IMR-90 (cell line): ENCODE measurements at regions not wholly inside any gene's neighbourhood (a gene's known extent, or its start where the extent isn't known, plus 50 kb on each side); places are given as distances from the start of the nearest gene placed in this dataset.

Experiments used
- ATAC-seq: fragments of 200-7000 bp; cut with Tn5 transposase; 2 replicates; pipeline ENCODE4 v1.9.1; 2020; ENCODE audit warnings: low read depth, mild to moderate bottlenecking, moderate library complexity
- BruUV-seq: library from RNA; stranded (reverse); fragments of 400-500 nt; replicated peaks from 2 replicates; lab custom pipeline; 2021; lab: Mats Ljungman, UMichigan
- CTCF ChIA-PET: fragments of 300-600 bp; formaldehyde crosslinking; extraction: SDS; loops from one replicate; lab custom pipeline; 2021; ENCODE audit warnings: antibody characterized with exemption; lab: Yijun Ruan, JAX
- POLR2A ChIA-PET: fragments of 300-600 bp; sonication (Branson Sonifier 250); formaldehyde crosslinking; loops from one replicate; lab custom pipeline; 2022; ENCODE audit warnings: antibody characterized with exemption; ENCODE audit not compliant: unreplicated experiment; lab: Charles Lee
- DNase-seq: peaks from one replicate; pipeline ENCODE4 v3.0.0; 2013
- H2AFZ ChIP-seq: replicated peaks from 2 replicates; pipeline ENCODE3; 2013; ENCODE audit warnings: low read length, mild to moderate bottlenecking; ENCODE audit not compliant: poor library complexity
- H2AK5ac ChIP-seq: 2 replicates; pipeline ENCODE4 v1.6.1; 2013; ENCODE audit warnings: low read depth, low read length, inconsistent platforms
- H2AK9ac ChIP-seq: replicated peaks from 2 replicates; pipeline ENCODE3; 2013; ENCODE audit warnings: mild to moderate bottlenecking, low read depth, low read length, moderate library complexity; ENCODE audit not compliant: poor library complexity
- H2BK120ac ChIP-seq: 2 replicates; pipeline ENCODE4 v1.6.1; 2013; ENCODE audit warnings: low read depth, low read length, inconsistent platforms
- H2BK15ac ChIP-seq: 3 replicates; pipeline ENCODE4 v1.6.1; 2013; ENCODE audit warnings: low read depth, low read length, inconsistent platforms
- H2BK20ac ChIP-seq: 2 replicates; pipeline ENCODE4 v1.6.1; 2013; ENCODE audit warnings: low read depth, mild to moderate bottlenecking, inconsistent platforms, low read length, moderate library complexity
- H2BK5ac ChIP-seq: 2 replicates; pipeline ENCODE4 v1.6.1; 2013; ENCODE audit warnings: mild to moderate bottlenecking, low read depth, low read length, inconsistent platforms; ENCODE audit not compliant: poor library complexity, severe bottlenecking
- H3K14ac ChIP-seq: replicated peaks from 2 replicates; pipeline ENCODE4 v1.6.1; 2013; ENCODE audit warnings: low read depth, low read length, inconsistent platforms
- H3K18ac ChIP-seq: 2 replicates; pipeline ENCODE4 v1.6.1; 2013; ENCODE audit warnings: low read depth, low read length, control low read depth
- H3K23ac ChIP-seq: 2 replicates; pipeline ENCODE4 v1.6.1; 2013; ENCODE audit warnings: low read depth, low read length, inconsistent platforms
- H3K27ac ChIP-seq: 2 replicates; pipeline ENCODE4 v1.5.1; 2013; ENCODE audit warnings: mild to moderate bottlenecking, control low read depth, low read length; ENCODE audit not compliant: insufficient read depth
- H3K27me3 ChIP-seq: 2 replicates; pipeline ENCODE4 v1.6.1; 2013; ENCODE audit warnings: low read length; ENCODE audit not compliant: control insufficient read depth, insufficient read depth
- H3K36me3 ChIP-seq: 2 replicates; pipeline ENCODE4 v1.6.1; 2013; ENCODE audit warnings: low read length, mixed read lengths; ENCODE audit not compliant: control insufficient read depth, insufficient read depth
- H3K4ac ChIP-seq: 2 replicates; pipeline ENCODE4 v1.6.1; 2013; ENCODE audit warnings: low read depth, low read length, inconsistent platforms
- H3K4me1 ChIP-seq: 2 replicates; pipeline ENCODE4 v1.6.1; 2013; ENCODE audit warnings: low read length, mixed read lengths; ENCODE audit not compliant: control insufficient read depth, insufficient read depth
- H3K4me2 ChIP-seq: 2 replicates; pipeline ENCODE4 v1.6.1; 2013; ENCODE audit warnings: low read depth, mild to moderate bottlenecking, control low read depth, low read length, moderate library complexity
- H3K4me3 ChIP-seq: 2 replicates; pipeline ENCODE4 v1.5.1; 2013; ENCODE audit warnings: low read depth, mild to moderate bottlenecking, control low read depth, low read length, moderate library complexity; ENCODE audit not compliant: insufficient read depth
- H3K56ac ChIP-seq: 2 replicates; pipeline ENCODE4 v1.6.1; 2013; ENCODE audit warnings: low read length, inconsistent platforms; ENCODE audit not compliant: insufficient read depth; ENCODE audit errors: extremely low read depth
- H3K79me1 ChIP-seq, 2 experiments: 2 replicates each; pipeline ENCODE4 v1.6.1; 2013; ENCODE audit warnings: low read length in 2 of 2, inconsistent platforms in 1 of 2, low read depth in 1 of 2
- H3K9ac ChIP-seq: 2 replicates; pipeline ENCODE4 v1.6.1; 2013; ENCODE audit warnings: low read depth, low read length, control low read depth
- H3K9me1 ChIP-seq: 2 replicates; pipeline ENCODE4 v1.6.1; 2013; ENCODE audit warnings: low read length, inconsistent platforms; ENCODE audit not compliant: insufficient read depth
- H3K9me3 ChIP-seq: 2 replicates; pipeline ENCODE4 v1.6.1; 2013; ENCODE audit warnings: low read length; ENCODE audit not compliant: control insufficient read depth, insufficient read depth
- H4K20me1 ChIP-seq: 2 replicates; pipeline ENCODE4 v1.6.1; 2013; ENCODE audit warnings: low read length, inconsistent platforms; ENCODE audit not compliant: insufficient read depth
- H4K5ac ChIP-seq: 2 replicates; pipeline ENCODE4 v1.6.1; 2013; ENCODE audit warnings: mild to moderate bottlenecking, low read depth, low read length, control low read depth
- H4K8ac ChIP-seq, 2 experiments: 2 replicates each; pipeline ENCODE4 v1.6.1; 2013; ENCODE audit warnings: low read depth in 2 of 2, low read length in 2 of 2, control low read depth in 1 of 2, inconsistent platforms in 1 of 2
- H4K91ac ChIP-seq: 2 replicates; pipeline ENCODE4 v1.6.1; 2013; ENCODE audit warnings: low read depth, low read length, inconsistent platforms; ENCODE audit not compliant: insufficient read depth
- CEBPB ChIP-seq: IDR thresholded peaks from 2 replicates; pipeline ENCODE4 v1.6.1; 2012; ENCODE audit warnings: low read depth, low read length, improper control_type of control experiment
- CHD1 ChIP-seq: IDR thresholded peaks from 2 replicates; pipeline ENCODE4 v1.6.1; 2012; ENCODE audit warnings: low read depth, low read length, improper control_type of control experiment
- CTCF ChIP-seq: conservative IDR thresholded peaks from 2 replicates; pipeline ENCODE4 v1.5.1; 2012; ENCODE audit warnings: mild to moderate bottlenecking, low read depth, low read length, improper control_type of control experiment
- FOS ChIP-seq: fragments of 150-350 bp; IDR thresholded peaks from 2 replicates; pipeline ENCODE4 v1.6.1; 2016; ENCODE audit warnings: low read depth, low read length
- MAFK ChIP-seq: IDR thresholded peaks from 2 replicates; pipeline ENCODE4 v1.6.1; 2012; ENCODE audit warnings: low read depth, low read length, improper control_type of control experiment
- MXI1 ChIP-seq: IDR thresholded peaks from 2 replicates; pipeline ENCODE4 v1.6.1; 2012; ENCODE audit warnings: low read depth, mild to moderate bottlenecking, low read length, moderate library complexity, borderline replicate concordance
- NFE2L2 ChIP-seq: fragments of 150-350 bp; IDR thresholded peaks from 2 replicates; pipeline ENCODE4 v1.6.1; 2016; ENCODE audit warnings: low read depth, mild to moderate bottlenecking, low read length
- POLR2A ChIP-seq: IDR thresholded peaks from 2 replicates; pipeline ENCODE4 v1.6.1; 2012; ENCODE audit warnings: mild to moderate bottlenecking, low read depth, low read length
- RCOR1 ChIP-seq: IDR thresholded peaks from 2 replicates; pipeline ENCODE4 v1.6.1; 2012; ENCODE audit warnings: mild to moderate bottlenecking, low read length, improper control_type of control experiment; ENCODE audit not compliant: insufficient replicate concordance
- RFX5 ChIP-seq: IDR thresholded peaks from 2 replicates; pipeline ENCODE4 v1.8.0; 2012; ENCODE audit warnings: low read depth, mild to moderate bottlenecking, low read length, moderate library complexity
- SMC3 ChIP-seq: fragments of 150-350 bp; IDR thresholded peaks from 2 replicates; pipeline ENCODE4 v1.6.1; 2016; ENCODE audit warnings: low read depth, mild to moderate bottlenecking, antibody characterized with exemption, low read length, moderate library complexity
- USF2 ChIP-seq: fragments of 150-350 bp; IDR thresholded peaks from 2 replicates; pipeline ENCODE4 v1.6.1; 2017; ENCODE audit warnings: mild to moderate bottlenecking, antibody characterized with exemption, low read length, low read depth
- WGBS, 2 experiments: methylation state at CpG; one replicate each; pipeline versions ENCODE4 v1.1.5 to v1.1.7; 2013; ENCODE audit warnings: missing lambda C conversion rate in 2 of 2; ENCODE audit not compliant: insufficient read length in 1 of 2; ENCODE audit errors: extremely low coverage in 2 of 2; 5-methylcytosine and 5-hydroxymethylcytosine counted together
- dilution Hi-C: fragments of 300-500 bp; cut with HindIII; formaldehyde crosslinking; loops from one replicate; pipeline ENCODE4 v1.14.3; 2018; ENCODE audit warnings: low sequenced_read_pairs; ENCODE audit not compliant: unreplicated experiment
- in situ Hi-C: fragments of 300-500 bp; cut with MboI; formaldehyde crosslinking; loops from 3 replicates; pipeline ENCODE4 v1.14.3; 2019; ENCODE audit warnings: low sequenced_read_pairs, inconsistent platforms, mixed read lengths
- intact Hi-C: fragments of 100-400 bp; cut with micrococcal nuclease; formaldehyde crosslinking; loops from 2 replicates; pipeline ENCODE4 v1.10.0; 2022

GRCh38 chr12:66963901-66964300, 285.0 kb upstream of the GRIP1 start:
- no peaks in the 10 kb centered on the region for H3K27me3 ChIP-seq
- no peaks in the 10 kb centered on the region for H3K79me1 ChIP-seq
- WGBS, 2 experiments: 60% methylated on average over 1 of the region's 4 CpGs; no CpG with 5 or more reads in 1 of the 2 experiments
- H3K14ac ChIP-seq: no peak overlapping the region
- ATAC-seq (no peak), DNase-seq (no peak)
- no peak overlapping the region for H2BK120ac ChIP-seq
- H2BK15ac ChIP-seq: no peak overlapping the region
- no peak overlapping the region for H2AK5ac ChIP-seq
- no peak overlapping the region for H3K23ac ChIP-seq
- no peaks in the 10 kb centered on the region for H3K9me1 ChIP-seq
- H3K4ac ChIP-seq: no peak overlapping the region
- intact Hi-C loops (no loop called here), dilution Hi-C loops (no loop called here), in situ Hi-C loops (no loop called here)
- H3K4me1 ChIP-seq: no peaks in the 10 kb centered on the region
- H3K27ac ChIP-seq: no peak overlapping the region
- no peaks in the 10 kb centered on the region for H3K36me3 ChIP-seq
- no peaks in the 10 kb centered on the region for H3K9me3 ChIP-seq
- BruUV-seq: no TSS peak
- H2BK5ac ChIP-seq: no peak overlapping the region
- H3K56ac ChIP-seq: no peak overlapping the region
- no peak overlapping the region for H2AK9ac ChIP-seq
- no peak overlapping the region for H4K5ac ChIP-seq
- H3K9ac ChIP-seq: no peak overlapping the region
- no peak overlapping the region for H2BK20ac ChIP-seq
- H3K4me3 ChIP-seq: no peak overlapping the region
- ChIA-PET POLR2A (no interaction called here), CTCF (no interaction called here)
- no peak overlapping the region for H4K8ac ChIP-seq
- no peak overlapping the region for H4K91ac ChIP-seq
- H3K4me2 ChIP-seq: no peak overlapping the region
- TF ChIP-seq SMC3: no peak
- TF ChIP-seq USF2: no peak
- no peak for TF ChIP-seq RFX5
- no peak for TF ChIP-seq MAFK
- TF ChIP-seq CEBPB: no peak
- TF ChIP-seq MXI1: no peak
- TF ChIP-seq RCOR1: no peak
- no peak for TF ChIP-seq FOS
- TF ChIP-seq NFE2L2: no peak
- no peak for TF ChIP-seq POLR2A
- TF ChIP-seq CHD1: no peak
- TF ChIP-seq CTCF: no peak
- no peak overlapping the region for H2AFZ ChIP-seq
- no peaks in the 10 kb centered on the region for H4K20me1 ChIP-seq
- no peak overlapping the region for H3K18ac ChIP-seq
